ENCODE measurements at regions not wholly inside any gene's neighbourhood (a gene's known extent, or its start where the extent isn't known, plus 50 kb on each side); places are given as distances from the start of the nearest gene placed in this dataset.
A peak's percentile ranks its signal among the peaks of the same experiment; 100 is the strongest.

DNA sequence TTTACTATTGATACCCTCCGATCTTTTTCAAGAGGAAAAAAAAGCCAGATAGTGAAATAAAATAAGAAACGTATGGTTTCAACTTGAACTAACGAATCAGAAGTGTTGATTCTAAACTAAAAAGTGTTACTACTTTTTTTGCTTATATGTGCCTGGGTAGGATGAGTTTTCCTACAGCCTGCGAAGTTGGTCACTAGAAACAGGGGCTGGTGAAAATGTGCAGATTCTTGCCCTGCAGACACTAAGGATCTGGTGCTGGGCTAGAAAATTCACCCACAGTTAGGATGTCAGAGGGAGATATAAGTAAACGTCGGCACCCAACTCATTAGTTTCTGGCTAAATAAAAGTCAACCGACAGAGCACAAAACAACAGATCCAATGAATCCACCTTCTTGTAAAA, 298.7 kb upstream of the NFE2L3 start:
- Mint-ChIP-seq H3K9me3 (no peaks in the 10 kb centered on the region), H3K4me3 (peak overlapping the region; percentile 25), H3K27ac (peak overlapping the region; percentile 26), H3K27me3 (peaks cover 34% of the 10 kb centered on the region), H3K36me3 (ENCODE audit: low read depth) (no peaks in the 10 kb centered on the region), H3K4me1 (ENCODE audit: low read depth) (peaks cover 29% of the 10 kb centered on the region)
- DNase-seq (no peak), ATAC-seq (ENCODE audit: poor library complexity) (no peak)
- H3K4me1 ChIP-seq (ENCODE audit: insufficient read depth, low read length), result peaks cover 42% of the 10 kb centered on the region
- H3K4me3 ChIP-seq (ENCODE audit: low read length), result no peak overlapping the region
- TF ChIP-seq, protein P1, sequence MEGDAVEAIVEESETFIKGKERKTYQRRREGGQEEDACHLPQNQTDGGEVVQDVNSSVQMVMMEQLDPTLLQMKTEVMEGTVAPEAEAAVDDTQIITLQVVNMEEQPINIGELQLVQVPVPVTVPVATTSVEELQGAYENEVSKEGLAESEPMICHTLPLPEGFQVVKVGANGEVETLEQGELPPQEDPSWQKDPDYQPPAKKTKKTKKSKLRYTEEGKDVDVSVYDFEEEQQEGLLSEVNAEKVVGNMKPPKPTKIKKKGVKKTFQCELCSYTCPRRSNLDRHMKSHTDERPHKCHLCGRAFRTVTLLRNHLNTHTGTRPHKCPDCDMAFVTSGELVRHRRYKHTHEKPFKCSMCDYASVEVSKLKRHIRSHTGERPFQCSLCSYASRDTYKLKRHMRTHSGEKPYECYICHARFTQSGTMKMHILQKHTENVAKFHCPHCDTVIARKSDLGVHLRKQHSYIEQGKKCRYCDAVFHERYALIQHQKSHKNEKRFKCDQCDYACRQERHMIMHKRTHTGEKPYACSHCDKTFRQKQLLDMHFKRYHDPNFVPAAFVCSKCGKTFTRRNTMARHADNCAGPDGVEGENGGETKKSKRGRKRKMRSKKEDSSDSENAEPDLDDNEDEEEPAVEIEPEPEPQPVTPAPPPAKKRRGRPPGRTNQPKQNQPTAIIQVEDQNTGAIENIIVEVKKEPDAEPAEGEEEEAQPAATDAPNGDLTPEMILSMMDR (IDR thresholded peaks at IDR 0.05), result no peak
- intact Hi-C loops (cut with DNase I, micrococcal nuclease), result loop anchor here (2.0 to 10.0 kb wide), 4 partner anchors 286 to 1309 kb away; partner anchors contain the start of gene HOXA1 (in 1 of the 2)
- H3K36me3 ChIP-seq (ENCODE audit: insufficient read depth, low read length), result no peaks in the 10 kb centered on the region
- ChIA-PET CTCF (no interaction called here), POLR2A (no interaction called here)
- H3K9me3 ChIP-seq (ENCODE audit: control insufficient read depth in 1 of 2, insufficient read depth in 1 of 2, low read length in 2 of 2), result peaks cover 9 to 39% of the 10 kb centered on the region in 2 experiments
- H3K27me3 ChIP-seq (ENCODE audit: control insufficient read depth in 1 of 2, insufficient read depth in 2 of 2, low read length in 2 of 2), result peaks cover 79 to 85% of the 10 kb centered on the region in 2 experiments
- H3K27ac ChIP-seq (ENCODE audit: low read depth in 1 of 2, low read length in 2 of 2), result no peak overlapping the region

DNA sequence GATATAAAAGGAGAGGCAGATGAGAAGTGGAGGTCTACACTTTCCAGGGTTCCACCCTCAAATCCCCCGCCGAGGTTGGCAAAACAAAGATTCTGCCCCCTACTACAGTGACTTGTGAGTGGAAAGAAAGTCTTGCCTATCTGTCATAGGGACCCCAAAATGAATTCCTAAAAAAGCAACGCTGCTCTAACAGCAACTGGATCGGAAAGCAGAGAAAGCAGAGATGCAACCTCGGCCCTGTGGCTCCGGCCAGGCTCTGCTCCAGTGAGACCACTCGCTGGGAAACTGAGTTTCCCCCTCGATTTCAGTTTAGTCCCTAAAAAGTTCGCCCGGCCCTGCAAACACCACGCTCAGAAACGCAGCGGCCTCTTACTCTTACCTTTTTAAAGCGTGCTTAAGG, 297.9 kb upstream of the NFE2L3 start:
- Histone ChIP-seq H3K27me3 (ENCODE audit: control insufficient read depth in 1 of 2, insufficient read depth in 2 of 2, low read length in 2 of 2) (peaks cover 86 to 92% of the 10 kb centered on the region in 2 experiments), H3K4me1 (ENCODE audit: insufficient read depth, low read length) (peaks cover 49% of the 10 kb centered on the region), H3K36me3 (ENCODE audit: insufficient read depth, low read length) (no peaks in the 10 kb centered on the region), H3K27ac (ENCODE audit: low read depth in 1 of 2, low read length in 2 of 2) (no peak overlapping the region), H3K9me3 (ENCODE audit: control insufficient read depth in 1 of 2, insufficient read depth in 1 of 2, low read length in 2 of 2) (peaks cover 12 to 47% of the 10 kb centered on the region in 2 experiments), H3K4me3 (ENCODE audit: low read length) (no peak overlapping the region)
- ChIA-PET POLR2A (no interaction called here), CTCF (interaction anchor here (1.2 kb wide), 1 partner anchor 12 kb away, joined by 5 read pairs; no protein-coding TSS in a partner anchor)
- DNase-seq (no peak), ATAC-seq (ENCODE audit: poor library complexity) (no peak)
- Mint-ChIP-seq H3K36me3 (ENCODE audit: low read depth) (peaks cover 3% of the 10 kb centered on the region), H3K4me1 (ENCODE audit: low read depth) (peaks cover 29% of the 10 kb centered on the region), H3K27me3 (peaks cover 29% of the 10 kb centered on the region), H3K27ac (no peak overlapping the region), H3K4me3 (peak overlapping the region; percentile 31), H3K9me3 (no peaks in the 10 kb centered on the region)
- intact Hi-C loops (cut with DNase I, micrococcal nuclease), result loop anchor here (5.0 to 10.0 kb wide), 3 partner anchors 287 to 1308 kb away; partner anchors contain the start of gene HOXA1 (in 1 of the 2)
- TF ChIP-seq, protein P1 (IDR thresholded peaks at IDR 0.05), result no peak

DNA sequence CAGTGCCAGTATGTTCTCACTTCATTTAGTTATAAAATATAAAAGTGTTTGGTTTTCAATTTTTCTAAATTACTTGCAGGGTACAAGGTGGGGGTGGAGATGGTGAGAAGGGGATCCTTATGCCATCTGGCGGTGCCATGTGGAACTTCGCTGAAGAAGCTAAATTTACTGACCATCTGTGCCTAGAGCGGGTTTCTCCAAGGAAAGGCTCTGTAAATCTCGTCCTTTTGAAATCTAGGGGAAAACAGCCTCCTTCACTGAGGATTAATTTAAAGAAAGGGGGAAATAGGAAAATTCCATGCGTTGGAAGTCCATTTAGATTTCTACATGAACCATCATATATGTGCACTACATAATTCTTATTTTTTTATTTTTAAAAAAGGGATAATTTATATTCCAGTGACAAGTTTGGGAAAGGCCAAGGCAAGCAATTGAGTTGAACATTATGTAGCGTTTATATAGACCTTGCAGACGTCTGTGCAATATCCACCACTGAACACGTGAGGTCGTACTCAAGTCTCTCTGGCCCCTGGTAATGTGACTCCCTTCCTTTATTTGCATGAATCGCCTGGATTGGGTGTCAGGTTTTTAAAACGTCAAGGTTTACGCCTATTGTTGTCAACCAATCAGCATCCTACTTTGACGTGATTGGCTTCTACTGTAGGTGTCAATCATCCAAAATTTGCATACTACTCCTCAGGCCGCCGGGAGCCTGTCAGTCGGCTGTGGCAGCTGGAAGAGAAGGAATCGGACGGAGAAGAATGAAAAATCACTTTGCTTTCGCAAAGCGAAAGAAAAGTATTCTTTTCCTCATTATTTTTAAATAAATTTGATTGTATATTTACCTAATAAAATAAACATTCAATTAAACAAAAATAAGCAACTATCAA, 297.1 kb upstream of the NFE2L3 start:
- H3K9me3 ChIP-seq (ENCODE audit: control insufficient read depth in 1 of 2, insufficient read depth in 1 of 2, low read length in 2 of 2), result peaks cover 20 to 52% of the 10 kb centered on the region in 2 experiments
- CTCF ChIA-PET, result interaction anchor here (1.2 kb wide), 1 partner anchor 11 kb away, joined by 5 read pairs; no protein-coding TSS in a partner anchor
- peaks cover 51% of the 10 kb centered on the region for H3K4me1 ChIP-seq (ENCODE audit: insufficient read depth, low read length)
- peaks cover 87 to 100% of the 10 kb centered on the region in 2 experiments for H3K27me3 ChIP-seq (ENCODE audit: control insufficient read depth in 1 of 2, insufficient read depth in 2 of 2, low read length in 2 of 2)
- H3K4me3 Mint-ChIP-seq, result peak overlapping the region; percentile 42
- peak in 4 of 14 experiments; percentile 35 to 63 (median 46) for DNase-seq
- H3K36me3 ChIP-seq (ENCODE audit: insufficient read depth, low read length), result no peaks in the 10 kb centered on the region
- H3K4me3 ChIP-seq (ENCODE audit: low read length), result no peak overlapping the region
- intact Hi-C loops (cut with DNase I, micrococcal nuclease), result loop anchor here (5.0 to 10.0 kb wide), 4 partner anchors 288 to 1332 kb away; partner anchors contain the start of genes HOXA1 (in 1 of the 2) and HOXA11 (in 1 of the 2)
- peaks cover 36% of the 10 kb centered on the region for H3K4me1 Mint-ChIP-seq (ENCODE audit: low read depth)
- TF ChIP-seq, protein P1 (IDR thresholded peaks at IDR 0.05), result peak; percentile 56
- POLR2A ChIA-PET, result no interaction called here
- H3K9me3 Mint-ChIP-seq, result peaks cover 3% of the 10 kb centered on the region
- H3K27ac Mint-ChIP-seq, result no peak overlapping the region
- ATAC-seq (ENCODE audit: poor library complexity), result peak; percentile 38
- H3K27ac ChIP-seq (ENCODE audit: low read depth in 1 of 2, low read length in 2 of 2), result no peak overlapping the region
- H3K27me3 Mint-ChIP-seq, result peaks cover 21% of the 10 kb centered on the region
- H3K36me3 Mint-ChIP-seq (ENCODE audit: low read depth), result peaks cover 11% of the 10 kb centered on the region
